ENCODE measurements at regions not wholly inside any gene's neighbourhood (a gene's known extent, or its start where the extent isn't known, plus 50 kb on each side); places are given as distances from the start of the nearest gene placed in this dataset.
"Not testable (repeated sequence)": the region's sequence is repeated elsewhere in the genome, so short reads cannot be mapped to it uniquely, and the experiment has no call there.

DNA sequence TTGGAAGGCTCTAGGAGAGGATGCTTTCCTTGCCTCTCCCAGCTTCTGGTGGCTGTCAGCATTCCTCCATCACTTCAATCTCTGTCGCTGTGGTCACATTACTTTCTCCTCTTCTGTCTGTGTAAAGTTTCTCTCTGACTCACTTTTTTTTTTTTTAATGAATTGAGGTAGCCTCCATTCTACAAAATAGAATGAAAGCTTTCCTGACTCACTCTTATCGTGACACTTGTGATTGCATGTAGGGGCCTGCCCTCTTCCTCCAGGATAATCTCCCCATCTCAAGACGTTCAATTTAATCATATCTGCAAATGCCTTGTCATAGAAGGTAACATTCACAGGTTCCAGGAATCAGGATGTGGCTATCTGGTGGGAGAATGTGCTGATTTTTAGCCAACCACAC is 153.5 kb upstream of the HMGA2 start:
- H3K4me1 Mint-ChIP-seq (ENCODE audit: low read depth): peaks cover 34% of the 10 kb centered on the region
- H3K27ac Mint-ChIP-seq: no peak overlapping the region
- peaks cover 0 to 2% of the 10 kb centered on the region in 2 donors for H3K36me3 Mint-ChIP-seq (ENCODE audit: insufficient read depth in 2 of 2)
- ATAC-seq (replicated peaks in 1 of 2): peak; percentile 18 to 36
- peaks cover 0 to 2% of the 10 kb centered on the region in 2 donors for H3K9me3 Mint-ChIP-seq
- no peak overlapping the region for H3K4me3 Mint-ChIP-seq
- DNase-seq: no peak
- peaks cover 28% of the 10 kb centered on the region for H3K27me3 Mint-ChIP-seq (ENCODE audit: low read depth)

DNA sequence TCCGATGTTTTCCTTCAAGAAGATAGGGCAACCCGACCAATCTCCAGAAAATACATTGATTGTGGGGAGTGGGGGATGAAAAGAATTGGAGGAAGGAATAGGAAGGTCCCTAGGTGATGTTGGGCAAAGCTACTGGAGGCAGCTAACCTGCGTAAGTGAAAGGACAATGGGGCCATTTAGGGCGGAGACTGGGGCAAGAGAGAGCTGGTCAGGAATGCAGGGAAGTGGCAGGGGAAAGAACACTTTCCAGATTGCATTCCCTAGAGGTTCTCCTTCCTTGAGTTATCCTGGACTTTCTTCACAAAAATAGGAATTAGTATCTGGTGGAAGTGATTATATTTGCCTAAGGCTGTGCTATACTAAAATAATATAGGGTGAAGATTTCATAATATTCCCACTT is 151.8 kb upstream of the HMGA2 start:
- H3K9me3 Mint-ChIP-seq: peaks cover 0 to 2% of the 10 kb centered on the region in 2 donors
- H3K27me3 Mint-ChIP-seq (ENCODE audit: low read depth): peaks cover 40% of the 10 kb centered on the region
- H3K4me1 Mint-ChIP-seq (ENCODE audit: low read depth): peaks cover 20% of the 10 kb centered on the region
- ATAC-seq (replicated peaks in 1 of 2) (no peak), DNase-seq (no peak)
- H3K36me3 Mint-ChIP-seq (ENCODE audit: insufficient read depth in 2 of 2): no peaks in the 10 kb centered on the region
- no peak overlapping the region for H3K4me3 Mint-ChIP-seq
- H3K27ac Mint-ChIP-seq: no peak overlapping the region

GRCh38 chr12:65673156-65673690 is 151.1 kb upstream of the HMGA2 start:
- H3K4me3 Mint-ChIP-seq: no peak overlapping the region

DNA sequence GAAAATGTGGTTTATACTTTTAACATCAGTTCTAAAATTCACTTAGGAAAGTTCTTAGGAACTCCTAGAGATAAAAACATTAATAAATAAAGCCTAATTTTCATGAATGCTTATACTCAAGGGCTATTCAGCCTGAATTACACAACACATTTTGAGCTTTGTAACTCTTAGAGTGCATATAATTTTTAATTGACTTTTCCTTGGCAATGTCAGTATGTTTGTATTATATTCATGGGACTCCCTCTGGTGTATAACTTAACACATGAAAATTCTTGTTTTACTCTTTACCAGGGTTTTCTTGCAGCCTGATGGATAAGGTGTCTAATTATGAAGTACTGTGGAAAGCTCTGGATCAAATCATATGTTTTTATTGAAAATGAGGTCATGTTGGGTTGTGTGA is 150.6 kb upstream of the HMGA2 start:
- Mint-ChIP-seq H3K27ac (no peak overlapping the region), H3K9me3 (peaks cover 3 to 5% of the 10 kb centered on the region in 2 donors), H3K36me3 (ENCODE audit: insufficient read depth in 2 of 2) (peaks cover 3% of the 10 kb centered on the region in 2 donors), H3K27me3 (ENCODE audit: low read depth) (peaks cover 41% of the 10 kb centered on the region), H3K4me3 (no peak overlapping the region), H3K4me1 (ENCODE audit: low read depth) (peaks cover 13% of the 10 kb centered on the region)
- no peak for ATAC-seq (replicated peaks in 1 of 2)
- no peak for DNase-seq

More at GRCh38 chr12:65673156-65673690, 151.1 kb upstream of the HMGA2 start:
- ATAC-seq (replicated peaks in 1 of 2): no peak
- Mint-ChIP-seq H3K36me3 (ENCODE audit: insufficient read depth in 2 of 2) (peaks cover 1 to 2% of the 10 kb centered on the region in 2 donors), H3K9me3 (peaks cover 2 to 3% of the 10 kb centered on the region in 2 donors), H3K4me1 (ENCODE audit: low read depth) (peaks cover 15% of the 10 kb centered on the region), H3K27ac (no peak overlapping the region), H3K27me3 (ENCODE audit: low read depth) (peaks cover 44% of the 10 kb centered on the region)
- DNase-seq: no peak

GRCh38 chr12:65675141-65675621 is 149.1 kb upstream of the HMGA2 start:
- peaks cover 3% of the 10 kb centered on the region in 2 donors for H3K36me3 Mint-ChIP-seq (ENCODE audit: insufficient read depth in 2 of 2)
- peaks cover 7% of the 10 kb centered on the region for H3K4me1 Mint-ChIP-seq (ENCODE audit: low read depth)
- DNase-seq (no peak), ATAC-seq (replicated peaks in 1 of 2) (no peak)
- H3K9me3 Mint-ChIP-seq: peaks cover 3 to 5% of the 10 kb centered on the region in 2 donors
- no peak overlapping the region for H3K4me3 Mint-ChIP-seq
- H3K27me3 Mint-ChIP-seq (ENCODE audit: low read depth): peaks cover 28% of the 10 kb centered on the region
- H3K27ac Mint-ChIP-seq: no peak overlapping the region

DNA sequence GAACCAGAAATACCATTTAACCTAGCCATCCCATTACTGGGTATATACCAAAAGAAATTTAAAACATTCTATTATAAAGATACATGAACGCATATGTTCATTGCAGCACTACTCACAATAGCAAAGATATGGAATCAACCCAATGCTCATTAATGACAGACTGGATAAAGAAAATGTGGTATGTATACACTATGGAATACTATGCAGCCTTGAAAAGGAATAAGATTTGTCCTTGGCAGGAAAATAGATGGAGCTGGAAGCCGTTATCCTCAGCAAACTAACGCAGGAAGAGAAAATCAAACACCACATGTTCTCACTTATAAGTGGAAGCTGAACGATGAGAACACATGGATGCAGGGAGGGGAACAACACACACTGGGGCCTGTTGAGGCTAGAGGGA is 146.1 kb upstream of the HMGA2 start:
- H3K4me3 Mint-ChIP-seq; H3K9me3 Mint-ChIP-seq; H3K36me3 Mint-ChIP-seq (ENCODE audit: insufficient read depth in 2 of 2); ATAC-seq (replicated peaks in 1 of 2); DNase-seq; H3K27ac Mint-ChIP-seq; H3K4me1 Mint-ChIP-seq (ENCODE audit: low read depth): not testable (repeated sequence)
- peaks cover 47% of the 10 kb centered on the region for H3K27me3 Mint-ChIP-seq (ENCODE audit: low read depth)

DNA sequence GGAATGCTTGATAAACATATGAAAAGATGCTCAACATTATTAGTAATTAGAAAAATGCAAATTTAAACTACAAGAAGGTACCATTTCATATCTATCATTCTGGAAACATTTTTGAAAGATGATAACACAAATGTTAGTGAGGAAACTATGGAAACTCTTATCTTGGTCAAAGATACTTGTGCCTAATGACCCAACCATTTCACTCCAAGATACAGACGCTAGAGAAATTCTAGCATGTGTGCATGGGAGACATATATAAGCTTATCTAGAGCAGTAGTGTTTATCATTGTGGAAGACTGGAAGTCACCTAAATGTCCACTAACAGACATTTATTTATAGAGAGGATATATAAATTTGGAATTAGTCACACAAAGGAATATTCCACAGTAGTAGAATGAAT is 143.1 kb upstream of the HMGA2 start:
- H3K4me3 Mint-ChIP-seq: no peak overlapping the region
- DNase-seq (no peak), ATAC-seq (replicated peaks in 1 of 2) (no peak)
- no peak overlapping the region for H3K27ac Mint-ChIP-seq
- H3K9me3 Mint-ChIP-seq: peaks cover 3 to 5% of the 10 kb centered on the region in 2 donors
- no peaks in the 10 kb centered on the region for H3K4me1 Mint-ChIP-seq (ENCODE audit: low read depth)
- peaks cover 50% of the 10 kb centered on the region for H3K27me3 Mint-ChIP-seq (ENCODE audit: low read depth)
- peaks cover 3% of the 10 kb centered on the region in 2 donors for H3K36me3 Mint-ChIP-seq (ENCODE audit: insufficient read depth in 2 of 2)

GRCh38 chr12:65682112-65682511 is 142.2 kb upstream of the HMGA2 start:
- Mint-ChIP-seq H3K4me1 (ENCODE audit: low read depth) (no peaks in the 10 kb centered on the region), H3K4me3 (no peak overlapping the region), H3K9me3 (peaks cover 3% of the 10 kb centered on the region in 2 donors), H3K36me3 (ENCODE audit: insufficient read depth in 2 of 2) (peaks cover 3% of the 10 kb centered on the region in 2 donors), H3K27ac (no peak overlapping the region), H3K27me3 (ENCODE audit: low read depth) (peaks cover 46% of the 10 kb centered on the region)
- DNase-seq (no peak), ATAC-seq (replicated peaks in 1 of 2) (no peak)

DNA sequence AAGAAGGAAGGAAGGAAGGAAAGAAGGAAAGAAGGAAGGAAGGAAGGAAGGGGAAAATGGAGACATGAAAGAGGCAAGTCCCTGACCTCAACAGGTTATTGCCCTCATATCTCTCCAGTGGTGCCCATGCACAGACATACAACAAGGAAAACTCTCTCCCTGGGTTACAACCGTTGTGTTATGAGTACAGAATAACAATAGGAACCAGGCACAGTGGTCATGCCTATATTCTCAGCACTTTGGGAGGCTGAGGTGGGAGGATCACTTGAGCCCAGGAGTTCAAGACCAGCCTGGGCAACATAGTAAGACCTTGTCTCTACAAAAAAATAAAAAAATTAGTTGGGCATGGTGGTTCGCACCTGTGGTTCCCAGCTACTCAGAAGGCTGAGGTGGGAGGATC is 139.4 kb upstream of the HMGA2 start:
- Mint-ChIP-seq H3K27me3 (ENCODE audit: low read depth) (peaks cover 33% of the 10 kb centered on the region), H3K36me3 (ENCODE audit: insufficient read depth in 2 of 2) (no peaks in the 10 kb centered on the region), H3K27ac (no peak overlapping the region), H3K4me3 (no peak overlapping the region), H3K9me3 (no peaks in the 10 kb centered on the region), H3K4me1 (ENCODE audit: low read depth) (no peaks in the 10 kb centered on the region)
- DNase-seq (no peak), ATAC-seq (replicated peaks in 1 of 2) (no peak)

DNA sequence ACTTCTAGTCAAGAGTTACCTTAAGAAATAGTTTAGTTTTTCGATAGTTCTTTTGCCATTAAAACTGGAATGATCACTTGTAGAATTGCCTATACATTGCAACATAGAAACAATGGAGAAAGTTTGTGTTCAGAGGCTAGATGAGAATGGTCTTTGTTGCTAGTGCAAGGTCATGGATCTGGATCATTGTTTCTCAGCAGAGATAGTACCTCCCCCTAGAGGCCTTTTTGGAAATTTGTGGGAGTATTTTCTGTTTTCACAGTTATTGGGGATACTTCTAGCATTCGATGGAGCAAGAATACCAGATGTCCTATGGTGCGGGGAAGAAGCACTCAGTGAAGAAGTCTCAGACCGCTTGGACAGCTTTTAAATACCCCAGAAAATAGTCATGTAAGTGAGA is 138.8 kb upstream of the HMGA2 start:
- H3K4me3 Mint-ChIP-seq: no peak overlapping the region
- no peaks in the 10 kb centered on the region for H3K4me1 Mint-ChIP-seq (ENCODE audit: low read depth)
- DNase-seq: no peak
- H3K36me3 Mint-ChIP-seq (ENCODE audit: insufficient read depth in 2 of 2): no peaks in the 10 kb centered on the region
- H3K9me3 Mint-ChIP-seq: no peaks in the 10 kb centered on the region
- H3K27me3 Mint-ChIP-seq (ENCODE audit: low read depth): peaks cover 33% of the 10 kb centered on the region
- no peak for ATAC-seq (replicated peaks in 1 of 2)
- no peak overlapping the region for H3K27ac Mint-ChIP-seq

DNA sequence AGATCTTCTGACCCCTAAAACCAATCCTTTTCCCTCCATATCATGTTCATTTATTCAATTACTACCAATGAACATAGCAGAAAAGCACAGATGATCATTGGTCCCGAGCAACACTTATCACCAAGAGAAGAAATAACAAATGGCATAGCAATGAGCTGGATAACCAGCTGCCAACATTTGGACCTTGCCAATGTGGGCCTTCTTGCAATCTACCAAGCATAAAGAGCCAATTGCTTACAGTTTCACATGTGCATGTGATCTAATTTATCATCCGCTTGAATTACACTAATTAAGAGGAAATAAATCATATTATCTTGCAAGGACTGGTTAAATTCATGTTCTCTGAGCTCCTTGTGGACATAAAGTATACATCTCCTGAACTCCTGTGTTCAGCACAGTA is 134.8 kb upstream of the HMGA2 start:
- DNase-seq (no peak), ATAC-seq (replicated peaks in 1 of 2) (no peak)
- Mint-ChIP-seq H3K4me1 (ENCODE audit: low read depth) (no peaks in the 10 kb centered on the region), H3K9me3 (no peaks in the 10 kb centered on the region), H3K27ac (no peak overlapping the region), H3K36me3 (ENCODE audit: insufficient read depth in 2 of 2) (no peaks in the 10 kb centered on the region), H3K4me3 (no peak overlapping the region), H3K27me3 (ENCODE audit: low read depth) (peaks cover 8% of the 10 kb centered on the region)

GRCh38 chr12:65690477-65690876 is 133.8 kb upstream of the HMGA2 start:
- H3K27me3 Mint-ChIP-seq (ENCODE audit: low read depth): peaks cover 6% of the 10 kb centered on the region
- H3K4me3 Mint-ChIP-seq: no peak overlapping the region
- no peaks in the 10 kb centered on the region for H3K36me3 Mint-ChIP-seq (ENCODE audit: insufficient read depth in 2 of 2)
- no peak overlapping the region for H3K27ac Mint-ChIP-seq
- DNase-seq (no peak), ATAC-seq (replicated peaks in 1 of 2) (no peak)
- no peaks in the 10 kb centered on the region for H3K4me1 Mint-ChIP-seq (ENCODE audit: low read depth)
- no peaks in the 10 kb centered on the region for H3K9me3 Mint-ChIP-seq

- DNase-seq: no peak
- no peak for ATAC-seq (replicated peaks in 1 of 2)
- Mint-ChIP-seq H3K27me3 (ENCODE audit: low read depth) (peaks cover 6% of the 10 kb centered on the region), H3K36me3 (ENCODE audit: insufficient read depth in 2 of 2) (no peaks in the 10 kb centered on the region), H3K4me3 (no peak overlapping the region), H3K27ac (no peak overlapping the region), H3K9me3 (no peaks in the 10 kb centered on the region), H3K4me1 (ENCODE audit: low read depth) (no peaks in the 10 kb centered on the region)
Measured at GRCh38 chr12:65694130-65694529, 130.2 kb upstream of the HMGA2 start.

DNA sequence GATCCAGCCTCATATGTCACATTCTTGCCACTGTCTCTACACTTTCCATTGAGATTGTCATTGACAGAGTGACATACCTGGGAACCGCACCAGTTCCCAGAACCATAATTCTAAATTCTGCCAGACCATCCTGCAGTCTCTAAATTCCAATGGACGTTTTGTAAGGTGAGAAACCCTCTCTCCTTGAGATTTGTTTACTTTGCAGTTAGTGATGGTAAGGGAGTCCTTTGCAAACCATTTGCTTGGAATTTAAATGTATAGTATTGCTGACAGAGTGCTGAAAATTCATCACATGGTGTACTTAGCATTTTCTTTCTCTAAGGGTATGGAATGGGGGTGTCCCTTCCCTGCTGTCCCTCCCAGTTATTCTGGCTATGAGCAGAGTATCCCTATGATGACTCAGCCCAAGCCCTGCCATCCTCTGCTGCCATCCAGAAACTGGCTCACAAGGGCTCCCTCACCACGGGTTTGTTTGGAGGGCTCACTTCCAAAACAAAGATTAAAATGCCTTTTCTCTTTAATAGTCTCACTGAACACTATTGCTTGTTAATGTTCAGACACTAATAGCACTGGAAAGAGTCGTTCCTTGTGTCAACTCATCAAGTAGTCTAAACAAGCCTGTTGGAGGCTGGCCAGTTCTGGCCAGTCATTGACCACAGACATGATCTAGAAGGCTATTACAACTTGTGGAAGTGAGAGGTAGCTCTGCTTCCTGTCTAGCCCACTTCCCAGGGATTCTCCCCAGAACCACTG is 129.0 kb upstream of the HMGA2 start:
- no peaks in the 10 kb centered on the region for H3K4me1 Mint-ChIP-seq (ENCODE audit: low read depth)
- no peak for ATAC-seq (replicated peaks in 1 of 2)
- peaks cover 6% of the 10 kb centered on the region for H3K27me3 Mint-ChIP-seq (ENCODE audit: low read depth)
- H3K4me3 Mint-ChIP-seq: no peak overlapping the region
- H3K27ac Mint-ChIP-seq: no peak overlapping the region
- DNase-seq: no peak
- H3K36me3 Mint-ChIP-seq (ENCODE audit: insufficient read depth in 2 of 2): no peaks in the 10 kb centered on the region
- no peaks in the 10 kb centered on the region for H3K9me3 Mint-ChIP-seq
